ENCODE measurements at regions not wholly inside any gene's neighbourhood (a gene's known extent, or its start where the extent isn't known, plus 50 kb on each side); places are given as distances from the start of the nearest gene placed in this dataset.

DNA sequence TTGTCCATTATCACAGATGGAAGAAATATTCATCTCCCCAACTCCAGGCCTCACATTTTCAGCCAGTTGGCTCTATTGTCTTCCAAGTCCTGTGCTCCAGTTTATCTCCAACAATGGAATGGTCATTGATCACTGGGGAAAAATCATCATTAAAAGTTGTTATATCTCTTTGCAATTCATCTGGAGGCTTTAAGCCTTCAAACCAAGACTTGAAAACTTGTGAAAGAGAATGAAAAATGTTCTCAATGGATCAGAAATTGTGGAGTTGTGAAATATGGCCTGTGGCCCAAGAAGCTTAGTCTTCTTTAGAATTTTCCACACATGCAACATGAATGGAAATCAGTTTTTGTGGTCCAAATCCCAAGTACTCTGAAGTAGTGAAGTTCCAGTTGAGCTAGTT is 569.6 kb downstream of the EBF1 start:
- H3K36me3 Mint-ChIP-seq (ENCODE audit: low read depth), result no peaks in the 10 kb centered on the region
- no peaks in the 10 kb centered on the region for H3K4me1 Mint-ChIP-seq (ENCODE audit: low read depth)
- H3K27me3 Mint-ChIP-seq, result no peaks in the 10 kb centered on the region
- H3K9me3 Mint-ChIP-seq, result no peaks in the 10 kb centered on the region
- no peak overlapping the region for H3K4me3 Mint-ChIP-seq
- DNase-seq, result no peak
- no peak overlapping the region for H3K27ac Mint-ChIP-seq

DNA sequence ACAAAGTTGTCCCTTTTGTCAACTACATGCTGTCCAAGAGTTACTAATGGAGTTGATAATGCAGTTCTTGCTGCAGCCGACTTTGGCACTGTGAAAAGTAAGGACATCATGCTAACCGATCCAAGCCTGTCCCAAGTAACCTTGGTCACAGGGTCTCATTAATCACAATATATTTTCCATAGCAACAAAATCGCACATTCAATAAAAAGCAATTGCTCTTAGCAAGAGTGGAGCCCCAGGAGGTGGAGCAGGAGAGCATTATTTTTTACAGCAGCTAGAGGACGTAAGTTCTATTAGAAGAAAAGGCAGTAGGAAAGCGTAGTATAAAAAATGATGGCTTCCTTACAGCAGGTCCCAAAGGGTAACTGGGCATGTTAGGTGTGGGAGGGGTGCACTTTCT is 570.3 kb downstream of the EBF1 start:
- no peak overlapping the region for H3K4me3 Mint-ChIP-seq
- no peak for DNase-seq
- no peaks in the 10 kb centered on the region for H3K9me3 Mint-ChIP-seq
- H3K27me3 Mint-ChIP-seq, result no peaks in the 10 kb centered on the region
- H3K27ac Mint-ChIP-seq, result no peak overlapping the region
- no peaks in the 10 kb centered on the region for H3K36me3 Mint-ChIP-seq (ENCODE audit: low read depth)
- no peaks in the 10 kb centered on the region for H3K4me1 Mint-ChIP-seq (ENCODE audit: low read depth)

DNA sequence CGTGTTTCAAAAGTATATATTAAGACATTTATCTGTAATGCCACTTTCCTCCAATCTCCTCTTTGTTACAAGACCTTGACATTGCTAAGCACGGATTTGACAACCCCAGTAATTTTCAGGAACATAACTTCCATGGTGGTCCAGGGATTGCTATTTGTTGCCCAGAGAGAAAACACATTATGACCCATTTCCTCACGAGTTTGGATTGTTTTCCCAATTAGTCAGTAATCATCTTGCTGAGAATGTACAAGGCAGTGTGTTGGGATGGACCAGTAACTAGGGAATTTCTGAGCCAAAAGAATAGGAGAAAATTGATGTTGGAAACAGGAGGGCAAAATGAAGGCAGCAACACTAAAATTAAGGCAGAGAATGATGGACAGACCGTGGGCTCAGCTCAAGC is 574.1 kb downstream of the EBF1 start:
- Mint-ChIP-seq H3K4me1 (ENCODE audit: low read depth) (peaks cover 5% of the 10 kb centered on the region), H3K36me3 (ENCODE audit: low read depth) (no peaks in the 10 kb centered on the region), H3K27me3 (peaks cover 4% of the 10 kb centered on the region), H3K9me3 (no peaks in the 10 kb centered on the region), H3K4me3 (no peak overlapping the region), H3K27ac (no peak overlapping the region)
- DNase-seq, result no peak

DNA sequence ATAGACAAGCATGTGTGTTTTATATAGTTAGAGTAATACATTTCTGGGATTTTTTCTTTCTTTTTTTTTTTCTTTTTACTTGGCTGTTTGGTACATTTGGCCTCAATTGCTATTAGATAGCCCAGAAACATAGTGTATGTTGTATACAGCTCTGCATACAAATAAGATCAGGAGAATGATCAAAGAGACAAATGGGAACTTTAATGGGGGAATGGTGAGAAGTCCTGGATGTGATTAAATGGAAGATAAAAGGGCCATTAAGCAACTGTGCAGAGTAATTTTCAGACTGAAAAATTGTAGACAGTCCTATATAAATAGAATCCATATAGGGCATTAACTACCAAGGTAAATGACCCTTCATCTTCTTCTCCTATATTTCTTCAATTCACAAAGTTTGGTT is 575.6 kb downstream of the EBF1 start:
- Mint-ChIP-seq H3K4me1 (ENCODE audit: low read depth) (peaks cover 5% of the 10 kb centered on the region), H3K27ac (no peak overlapping the region), H3K27me3 (peaks cover 4% of the 10 kb centered on the region), H3K4me3 (no peak overlapping the region), H3K36me3 (ENCODE audit: low read depth) (no peaks in the 10 kb centered on the region), H3K9me3 (no peaks in the 10 kb centered on the region)
- no peak for DNase-seq

DNA sequence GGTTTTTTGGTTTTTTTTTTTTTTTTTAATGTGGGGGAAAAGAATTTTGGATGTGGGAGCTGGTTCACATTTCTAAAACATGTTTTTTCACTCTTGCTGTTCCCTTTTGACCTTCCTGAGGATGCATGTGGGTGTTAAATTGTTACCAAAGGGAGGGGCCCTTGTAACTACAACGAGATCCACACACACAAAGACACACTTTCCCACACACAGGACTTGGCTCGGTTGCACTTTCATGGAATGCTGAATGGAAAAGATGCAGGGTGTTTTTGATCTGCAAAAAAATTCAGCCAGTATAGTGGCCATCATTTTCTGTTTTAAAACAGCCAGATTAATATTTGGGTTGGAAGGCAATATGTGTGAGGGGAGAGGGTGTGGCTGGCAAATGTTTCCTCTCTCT is 576.9 kb downstream of the EBF1 start:
- Mint-ChIP-seq H3K27ac (no peak overlapping the region), H3K4me1 (ENCODE audit: low read depth) (peaks cover 5% of the 10 kb centered on the region), H3K9me3 (no peaks in the 10 kb centered on the region), H3K27me3 (peaks cover 4% of the 10 kb centered on the region), H3K36me3 (ENCODE audit: low read depth) (no peaks in the 10 kb centered on the region), H3K4me3 (no peak overlapping the region)
- DNase-seq, result no peak

DNA sequence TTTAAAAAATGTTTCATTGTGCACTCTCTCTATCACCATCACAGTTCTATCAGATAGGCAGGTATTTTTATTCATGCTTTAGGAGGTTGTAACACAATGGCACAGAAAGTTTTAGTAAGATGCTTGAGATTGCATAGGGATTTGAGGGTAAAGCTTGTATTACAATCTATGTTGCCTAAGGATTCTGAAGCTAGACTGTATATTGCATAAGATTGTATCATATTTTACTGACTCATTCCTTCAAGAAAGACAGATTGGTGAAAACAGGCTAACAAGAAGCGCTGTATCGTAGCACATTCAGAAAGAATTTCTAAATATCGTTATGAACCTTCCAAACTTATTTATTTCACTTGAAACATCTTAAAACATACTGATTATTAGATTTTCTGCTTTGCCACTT is 577.7 kb downstream of the EBF1 start:
- Mint-ChIP-seq H3K27ac (no peak overlapping the region), H3K4me1 (ENCODE audit: low read depth) (peaks cover 6% of the 10 kb centered on the region), H3K27me3 (peaks cover 4% of the 10 kb centered on the region)

DNA sequence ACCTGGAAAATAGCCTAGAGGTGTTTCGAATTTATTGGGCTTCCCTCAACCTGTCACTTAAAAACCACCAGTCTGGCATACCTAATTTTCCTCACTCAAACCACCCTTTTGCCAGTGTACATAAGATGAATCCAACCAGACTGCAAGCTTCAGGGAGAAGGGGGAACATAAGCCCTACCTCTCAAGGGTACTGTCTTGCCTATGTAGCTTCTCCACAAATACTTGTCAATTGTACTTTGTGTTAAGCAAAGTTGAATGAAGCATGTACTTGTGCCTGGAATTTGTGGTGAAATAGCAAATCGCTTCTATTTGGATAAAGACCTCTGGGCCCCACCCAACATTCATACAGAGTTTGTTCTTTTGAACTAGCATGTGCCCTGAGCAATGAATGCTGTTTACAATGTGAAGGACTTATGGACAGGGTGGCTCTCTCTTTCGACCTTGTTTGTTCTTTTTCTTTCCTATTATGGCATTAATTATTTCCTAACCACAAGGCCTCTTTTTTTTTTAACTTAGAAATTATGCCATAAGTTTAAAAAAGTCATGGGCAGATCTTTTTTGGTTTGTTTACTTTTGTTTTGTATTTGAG is 580.2 kb downstream of the EBF1 start:
- H3K27me3 Mint-ChIP-seq, result peaks cover 4% of the 10 kb centered on the region
- no peaks in the 10 kb centered on the region for H3K36me3 Mint-ChIP-seq (ENCODE audit: low read depth)
- H3K4me3 Mint-ChIP-seq, result no peak overlapping the region
- no peak for DNase-seq
- H3K4me1 Mint-ChIP-seq (ENCODE audit: low read depth), result peaks cover 12% of the 10 kb centered on the region
- no peaks in the 10 kb centered on the region for H3K9me3 Mint-ChIP-seq
- H3K27ac Mint-ChIP-seq, result no peak overlapping the region

More for the DNA sequence above, 577.7 kb downstream of the EBF1 start:
- Mint-ChIP-seq H3K9me3 (no peaks in the 10 kb centered on the region), H3K4me3 (no peak overlapping the region), H3K36me3 (ENCODE audit: low read depth) (no peaks in the 10 kb centered on the region)
- no peak for DNase-seq

DNA sequence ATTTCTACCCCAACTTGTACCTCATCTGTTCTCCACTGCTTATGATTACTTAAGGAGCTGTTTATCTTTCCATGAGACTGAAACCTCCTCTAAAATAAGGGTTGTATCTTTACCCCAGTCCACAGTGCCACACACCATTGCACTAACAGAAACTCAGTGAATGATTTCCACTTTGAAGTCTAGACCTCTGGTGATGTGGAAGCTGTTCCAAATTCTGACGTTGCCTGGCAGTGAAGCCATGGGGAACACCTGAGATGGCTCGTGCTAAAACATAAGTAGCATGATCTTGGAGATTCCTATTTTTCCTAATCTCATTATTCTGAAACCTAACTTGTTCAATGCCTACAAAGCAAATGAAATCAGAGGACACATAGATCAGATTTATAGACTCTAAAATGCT is 583.2 kb downstream of the EBF1 start:
- no peak overlapping the region for H3K27ac Mint-ChIP-seq
- H3K36me3 Mint-ChIP-seq (ENCODE audit: low read depth), result no peaks in the 10 kb centered on the region
- no peaks in the 10 kb centered on the region for H3K27me3 Mint-ChIP-seq
- no peak for DNase-seq
- H3K4me1 Mint-ChIP-seq (ENCODE audit: low read depth), result peaks cover 33% of the 10 kb centered on the region
- H3K4me3 Mint-ChIP-seq, result no peak overlapping the region
- H3K9me3 Mint-ChIP-seq, result no peaks in the 10 kb centered on the region

DNA sequence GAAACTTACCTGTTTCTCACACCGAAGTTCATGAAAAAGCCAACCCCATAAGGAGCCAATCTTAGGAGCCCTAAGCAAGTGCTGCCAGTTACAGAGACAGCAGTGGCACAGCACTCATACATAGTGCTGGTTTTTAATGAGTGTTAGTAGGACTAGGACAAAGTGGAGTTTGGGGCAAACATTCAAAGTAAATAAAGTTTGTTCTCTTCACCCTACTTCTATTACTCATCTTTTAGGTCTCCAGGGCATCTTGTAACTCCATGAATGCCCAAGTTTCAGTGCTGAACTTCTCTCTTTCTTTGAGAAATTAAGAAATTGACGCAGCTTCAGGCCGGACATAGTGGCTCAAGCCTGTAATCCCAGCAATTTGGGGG is 584.7 kb downstream of the EBF1 start:
- peaks cover 37% of the 10 kb centered on the region for H3K4me1 Mint-ChIP-seq (ENCODE audit: low read depth)
- H3K27ac Mint-ChIP-seq, result peak overlapping the region; percentile 42
- no peaks in the 10 kb centered on the region for H3K9me3 Mint-ChIP-seq
- H3K36me3 Mint-ChIP-seq (ENCODE audit: low read depth), result no peaks in the 10 kb centered on the region
- no peaks in the 10 kb centered on the region for H3K27me3 Mint-ChIP-seq
- DNase-seq, result no peak
- no peak overlapping the region for H3K4me3 Mint-ChIP-seq

DNA sequence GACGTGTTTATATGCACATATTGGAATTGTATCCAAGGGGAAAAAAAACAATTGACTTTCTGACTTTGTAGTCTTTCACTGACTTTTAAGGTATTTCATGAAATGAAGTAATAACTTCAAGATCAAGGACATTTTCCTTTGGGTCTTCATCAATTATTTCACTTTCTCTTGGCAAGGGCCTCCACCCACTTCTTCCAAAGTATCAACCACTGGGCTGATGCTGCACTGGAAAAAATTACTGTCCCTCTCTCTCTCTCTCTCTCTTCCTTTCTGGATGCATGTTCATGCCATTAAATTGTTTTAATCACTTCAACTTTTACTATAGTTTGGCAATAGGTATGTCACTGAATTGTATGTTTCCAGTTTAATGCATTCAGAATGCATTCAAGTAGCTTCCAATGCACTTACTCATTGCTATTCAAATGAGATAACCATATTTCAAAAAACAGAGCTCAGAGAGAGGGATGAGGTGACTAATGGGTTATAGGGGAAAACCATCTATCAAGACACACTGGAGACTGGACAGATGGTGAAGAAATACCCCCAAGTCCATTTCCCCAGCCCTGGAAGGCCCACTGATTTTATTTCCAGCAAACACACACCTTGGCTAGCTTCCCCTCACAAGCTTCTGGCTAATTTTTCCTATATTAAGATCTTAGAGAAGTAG is 585.3 kb downstream of the EBF1 start:
- no peaks in the 10 kb centered on the region for H3K27me3 Mint-ChIP-seq
- H3K4me1 Mint-ChIP-seq (ENCODE audit: low read depth), result peaks cover 37% of the 10 kb centered on the region
- H3K36me3 Mint-ChIP-seq (ENCODE audit: low read depth), result no peaks in the 10 kb centered on the region
- H3K4me3 Mint-ChIP-seq, result no peak overlapping the region
- no peaks in the 10 kb centered on the region for H3K9me3 Mint-ChIP-seq
- H3K27ac Mint-ChIP-seq, result peak overlapping the region; percentile 76
- no peak for DNase-seq

DNA sequence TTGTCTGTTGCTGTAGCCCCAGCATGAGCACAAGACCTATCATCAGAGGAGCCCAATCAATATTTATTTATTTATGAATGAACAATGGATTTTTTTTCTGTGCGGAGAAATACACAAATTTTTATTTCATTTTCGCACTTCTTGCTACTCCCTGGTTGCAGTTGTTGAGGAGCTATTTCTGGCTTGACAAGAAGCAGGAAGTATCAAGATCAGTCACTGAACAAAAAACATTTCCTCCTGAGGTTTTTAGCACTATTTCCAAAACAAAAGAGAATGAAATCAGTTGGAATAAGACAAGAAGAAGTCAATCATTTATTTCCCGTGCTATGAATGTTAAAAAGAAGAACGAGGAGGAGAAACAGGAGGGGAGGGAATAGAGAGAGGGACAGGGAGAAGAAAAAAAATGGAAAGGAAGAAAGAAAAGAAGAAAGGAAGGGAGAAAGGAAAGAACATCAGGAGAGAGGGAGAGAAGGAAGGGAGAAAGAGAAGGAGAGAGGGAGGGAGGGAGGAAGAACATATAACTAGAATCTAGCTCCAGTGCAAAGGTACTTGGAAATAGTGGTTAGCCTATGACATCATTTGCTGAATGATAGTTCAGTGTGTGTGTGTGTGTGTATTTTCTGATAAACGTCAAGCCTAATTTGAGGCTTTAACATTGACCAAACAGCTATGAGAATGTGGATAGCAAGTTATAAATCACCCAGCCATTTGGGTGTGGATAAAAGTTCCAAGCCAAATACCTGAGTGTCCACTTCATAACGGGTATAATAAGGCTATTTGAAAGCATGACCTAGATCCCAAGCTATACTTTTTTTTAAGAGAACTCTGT is 586.0 kb downstream of the EBF1 start:
- Mint-ChIP-seq H3K9me3 (no peaks in the 10 kb centered on the region), H3K27me3 (no peaks in the 10 kb centered on the region), H3K4me1 (ENCODE audit: low read depth) (peaks cover 37% of the 10 kb centered on the region), H3K36me3 (ENCODE audit: low read depth) (no peaks in the 10 kb centered on the region), H3K27ac (peak overlapping the region; percentile 76), H3K4me3 (peak overlapping the region; percentile 23)
- DNase-seq, result no peak

DNA sequence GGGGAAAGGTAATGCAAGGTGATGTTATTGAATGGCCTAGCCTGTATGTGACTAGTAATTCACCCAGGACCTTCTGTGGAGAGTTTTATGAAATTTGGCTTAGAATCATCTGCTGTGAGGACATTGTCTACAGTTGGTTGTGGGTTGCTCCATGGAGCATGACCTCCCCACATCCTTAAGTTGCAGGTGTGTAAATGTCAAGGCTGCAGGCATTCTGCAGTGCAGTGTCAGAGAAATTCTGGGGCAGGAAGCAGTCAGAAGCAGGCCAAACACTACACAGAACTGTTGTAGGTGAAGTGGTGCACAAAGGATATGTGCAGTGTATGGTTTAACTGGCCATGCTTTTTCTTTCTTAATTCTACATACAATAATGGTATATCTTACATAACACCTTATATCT is 588.3 kb downstream of the EBF1 start:
- DNase-seq, result no peak
- Mint-ChIP-seq H3K4me3 (no peak overlapping the region), H3K27ac (no peak overlapping the region), H3K36me3 (ENCODE audit: low read depth) (no peaks in the 10 kb centered on the region), H3K27me3 (no peaks in the 10 kb centered on the region), H3K9me3 (peaks cover 11% of the 10 kb centered on the region), H3K4me1 (ENCODE audit: low read depth) (peaks cover 35% of the 10 kb centered on the region)

DNA sequence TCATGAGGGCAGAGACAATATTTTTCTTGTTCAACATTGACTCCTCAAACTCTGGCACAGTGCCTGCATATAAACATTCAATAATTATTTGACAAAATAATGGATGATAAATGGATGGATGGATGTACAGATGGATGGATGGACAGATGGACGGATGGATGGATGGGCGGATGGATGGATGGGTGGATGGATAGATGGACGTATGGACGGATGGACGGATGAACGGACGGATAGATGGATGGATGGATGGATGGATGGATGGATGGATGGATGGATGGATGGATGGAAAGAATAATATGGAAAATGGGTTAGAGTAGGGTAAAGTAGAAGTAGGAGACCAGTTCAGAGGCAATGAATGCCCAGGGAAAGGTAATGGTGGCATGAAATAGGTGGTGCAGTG is 589.2 kb downstream of the EBF1 start:
- Mint-ChIP-seq H3K27ac (no peak overlapping the region), H3K4me1 (ENCODE audit: low read depth) (peaks cover 35% of the 10 kb centered on the region), H3K27me3 (no peaks in the 10 kb centered on the region)

DNA sequence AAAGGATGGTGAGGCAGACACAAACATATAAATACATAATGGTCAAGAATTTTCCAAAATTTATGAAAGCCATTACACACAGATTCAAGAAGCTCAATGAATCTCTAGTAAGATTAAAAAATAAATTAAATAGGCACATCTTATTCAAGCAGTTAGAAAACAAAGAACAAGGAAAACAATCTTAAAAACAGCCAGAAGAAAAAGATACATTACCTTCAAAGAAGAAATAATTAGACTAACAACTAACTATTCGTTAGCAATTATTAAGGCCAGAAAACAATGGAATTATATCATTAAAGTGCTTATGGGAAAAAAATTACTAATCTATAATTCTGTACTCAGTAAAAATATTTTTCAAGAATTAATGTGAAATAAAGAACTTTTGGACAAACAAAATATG is 593.1 kb downstream of the EBF1 start:
- peaks cover 26% of the 10 kb centered on the region for H3K9me3 Mint-ChIP-seq
- DNase-seq, result no peak
- no peaks in the 10 kb centered on the region for H3K36me3 Mint-ChIP-seq (ENCODE audit: low read depth)
- H3K4me3 Mint-ChIP-seq, result no peak overlapping the region
- H3K4me1 Mint-ChIP-seq (ENCODE audit: low read depth), result peaks cover 5% of the 10 kb centered on the region
- H3K27me3 Mint-ChIP-seq, result no peaks in the 10 kb centered on the region
- no peak overlapping the region for H3K27ac Mint-ChIP-seq

More for the DNA sequence above, 589.2 kb downstream of the EBF1 start:
- no peak for DNase-seq
- Mint-ChIP-seq H3K4me3 (no peak overlapping the region), H3K9me3 (peaks cover 19% of the 10 kb centered on the region), H3K36me3 (ENCODE audit: low read depth) (no peaks in the 10 kb centered on the region)

DNA sequence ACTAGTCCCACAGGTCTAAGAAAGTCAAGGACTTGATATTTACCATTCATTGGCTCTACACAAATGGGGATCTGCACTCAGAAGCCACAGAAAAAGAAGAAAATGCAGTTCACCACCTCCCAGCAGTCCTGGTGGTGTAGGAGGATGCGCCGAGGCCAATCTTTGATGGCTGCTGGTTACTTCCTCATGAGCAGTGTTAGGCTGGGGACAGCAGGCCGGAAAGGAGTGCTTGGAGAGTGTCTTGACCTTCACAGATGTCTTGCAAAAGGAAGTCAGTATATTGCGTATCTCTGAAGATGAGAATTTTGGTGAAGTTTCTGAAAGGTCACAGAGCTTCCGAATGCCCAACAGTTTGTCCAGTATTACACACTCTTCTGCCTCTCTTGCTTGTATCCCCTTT is 597.0 kb downstream of the EBF1 start:
- no peaks in the 10 kb centered on the region for H3K27me3 Mint-ChIP-seq
- H3K4me3 Mint-ChIP-seq, result no peak overlapping the region
- no peaks in the 10 kb centered on the region for H3K36me3 Mint-ChIP-seq (ENCODE audit: low read depth)
- peaks cover 26% of the 10 kb centered on the region for H3K9me3 Mint-ChIP-seq
- H3K4me1 Mint-ChIP-seq (ENCODE audit: low read depth), result no peaks in the 10 kb centered on the region
- no peak overlapping the region for H3K27ac Mint-ChIP-seq
- no peak for DNase-seq
